Hepatocyte (in vitro differentiated cells): ENCODE measurements at regions not wholly inside any gene's neighbourhood (a gene's known extent, or its start where the extent isn't known, plus 50 kb on each side); places are given as distances from the start of the nearest gene placed in this dataset.
A peak's percentile ranks its signal among the peaks of the same experiment; 100 is the strongest.

Experiments
- DNase-seq: peaks from one replicate; pipeline ENCODE4 v3.0.0-alpha.2; 2016; ENCODE audit warnings: low spot score
- H2AFZ ChIP-seq: fragments of 200-600 bp; sonication (generic); 2 replicates; pipeline ENCODE4 v1.6.0; 2016; ENCODE audit warnings: antibody characterized with exemption, mild to moderate bottlenecking
- H3K27ac ChIP-seq: fragments of 200-600 bp; sonication (generic); 2 replicates; pipeline ENCODE4 v1.5.1; 2016; ENCODE audit warnings: mild to moderate bottlenecking
- H3K27me3 ChIP-seq: fragments of 200-600 bp; sonication (generic); 2 replicates; pipeline ENCODE4 v1.6.1; 2016
- H3K36me3 ChIP-seq: fragments of 200-600 bp; sonication (generic); replicated peaks from 2 replicates; pipeline ENCODE4 v1.5.1; 2016; ENCODE audit warnings: low read depth; ENCODE audit not compliant: insufficient read depth
- H3K4me1 ChIP-seq: fragments of 200-600 bp; sonication (generic); 2 replicates; pipeline ENCODE4 v1.5.1; 2016; ENCODE audit warnings: mild to moderate bottlenecking, moderate library complexity; ENCODE audit not compliant: insufficient read depth
- H3K4me2 ChIP-seq: fragments of 200-600 bp; sonication (generic); 2 replicates; pipeline ENCODE4 v1.6.0; 2016
- H3K4me3 ChIP-seq: fragments of 200-600 bp; sonication (generic); 2 replicates; pipeline ENCODE4 v1.5.1; 2016; ENCODE audit warnings: mild to moderate bottlenecking
- H3K79me2 ChIP-seq: fragments of 200-600 bp; sonication (generic); 2 replicates; pipeline ENCODE4 v1.6.0; 2017; ENCODE audit warnings: mild to moderate bottlenecking
- H3K9me2 ChIP-seq: fragments of 200-600 bp; sonication (generic); replicated peaks from 2 replicates; pipeline ENCODE4 v1.6.0; 2017; ENCODE audit warnings: mild to moderate bottlenecking; ENCODE audit not compliant: insufficient read depth
- H3K9me3 ChIP-seq: fragments of 200-600 bp; sonication (generic); 2 replicates; pipeline ENCODE4 v1.5.1; 2016; ENCODE audit warnings: low read depth, mild to moderate bottlenecking
- H4K20me1 ChIP-seq: fragments of 200-600 bp; sonication (generic); 2 replicates; pipeline ENCODE4 v1.6.0; 2016; ENCODE audit warnings: mild to moderate bottlenecking; ENCODE audit not compliant: insufficient read depth, poor library complexity, severe bottlenecking
- EZH2 ChIP-seq: fragments of 200-600 bp; sonication (generic); IDR thresholded peaks from 2 replicates; pipeline ENCODE4 v1.6.1; 2016; ENCODE audit warnings: antibody characterized with exemption, mild to moderate bottlenecking, borderline replicate concordance
- EZH2phosphoT487 ChIP-seq: fragments of 200-600 bp; sonication (generic); IDR thresholded peaks from one replicate; pipeline ENCODE4 v1.6.1; 2018; ENCODE audit warnings: antibody characterized with exemption, mild to moderate bottlenecking, low read depth, moderate library complexity; ENCODE audit not compliant: unreplicated experiment, severe bottlenecking
- WGBS: methylation state at CpG from one replicate; pipeline ENCODE4 v1.1.6; 2016; ENCODE audit warnings: low lambda C conversion rate; ENCODE audit errors: missing lambda C conversion rate; 5-methylcytosine and 5-hydroxymethylcytosine counted together
- TF ChIP-seq, protein P1 (sequence below): fragments of 200-600 bp; sonication (generic); IDR thresholded peaks from 2 replicates; pipeline ENCODE4 v1.5.1; 2016; ENCODE audit warnings: antibody characterized with exemption, mild to moderate bottlenecking; ENCODE audit not compliant: poor library complexity

DNA sequence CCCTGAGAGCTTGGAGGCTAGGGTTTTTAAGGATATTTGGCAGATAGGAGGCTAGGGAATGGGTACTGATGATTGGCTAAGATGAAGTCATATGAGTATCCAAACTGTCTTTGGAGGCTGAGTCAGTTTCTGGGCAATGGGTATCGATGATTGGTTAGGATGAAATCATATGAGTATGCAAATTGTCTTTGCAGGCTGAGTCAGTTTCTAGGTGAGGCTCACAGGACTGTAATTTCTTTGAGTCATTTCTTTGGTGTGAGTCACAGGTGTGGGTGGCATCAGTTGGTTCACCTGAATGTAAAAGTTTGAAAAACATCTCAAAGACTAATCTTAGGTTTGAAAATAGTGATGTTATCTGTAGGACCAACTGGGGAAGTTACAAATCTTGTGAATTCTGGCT lies 1068.0 kb downstream of the NR2F1-AS1 start:
- H3K4me2 ChIP-seq = no peak overlapping the region
- WGBS = 80% methylated on average over 1 of the region's 1 CpG
- H3K4me3 ChIP-seq = no peak overlapping the region
- no peak overlapping the region for H2AFZ ChIP-seq
- H3K4me1 ChIP-seq = no peaks in the 10 kb centered on the region
- no peaks in the 10 kb centered on the region for H3K79me2 ChIP-seq
- no peaks in the 10 kb centered on the region for H3K9me2 ChIP-seq
- DNase-seq = no peak
- H4K20me1 ChIP-seq = no peaks in the 10 kb centered on the region
- no peaks in the 10 kb centered on the region for H3K27me3 ChIP-seq
- no peak for TF ChIP-seq EZH2
- no peak for TF ChIP-seq EZH2phosphoT487
- TF ChIP-seq, protein P1, sequence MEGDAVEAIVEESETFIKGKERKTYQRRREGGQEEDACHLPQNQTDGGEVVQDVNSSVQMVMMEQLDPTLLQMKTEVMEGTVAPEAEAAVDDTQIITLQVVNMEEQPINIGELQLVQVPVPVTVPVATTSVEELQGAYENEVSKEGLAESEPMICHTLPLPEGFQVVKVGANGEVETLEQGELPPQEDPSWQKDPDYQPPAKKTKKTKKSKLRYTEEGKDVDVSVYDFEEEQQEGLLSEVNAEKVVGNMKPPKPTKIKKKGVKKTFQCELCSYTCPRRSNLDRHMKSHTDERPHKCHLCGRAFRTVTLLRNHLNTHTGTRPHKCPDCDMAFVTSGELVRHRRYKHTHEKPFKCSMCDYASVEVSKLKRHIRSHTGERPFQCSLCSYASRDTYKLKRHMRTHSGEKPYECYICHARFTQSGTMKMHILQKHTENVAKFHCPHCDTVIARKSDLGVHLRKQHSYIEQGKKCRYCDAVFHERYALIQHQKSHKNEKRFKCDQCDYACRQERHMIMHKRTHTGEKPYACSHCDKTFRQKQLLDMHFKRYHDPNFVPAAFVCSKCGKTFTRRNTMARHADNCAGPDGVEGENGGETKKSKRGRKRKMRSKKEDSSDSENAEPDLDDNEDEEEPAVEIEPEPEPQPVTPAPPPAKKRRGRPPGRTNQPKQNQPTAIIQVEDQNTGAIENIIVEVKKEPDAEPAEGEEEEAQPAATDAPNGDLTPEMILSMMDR = no peak
- H3K36me3 ChIP-seq = no peaks in the 10 kb centered on the region
- no peaks in the 10 kb centered on the region for H3K9me3 ChIP-seq
- no peak overlapping the region for H3K27ac ChIP-seq

DNA sequence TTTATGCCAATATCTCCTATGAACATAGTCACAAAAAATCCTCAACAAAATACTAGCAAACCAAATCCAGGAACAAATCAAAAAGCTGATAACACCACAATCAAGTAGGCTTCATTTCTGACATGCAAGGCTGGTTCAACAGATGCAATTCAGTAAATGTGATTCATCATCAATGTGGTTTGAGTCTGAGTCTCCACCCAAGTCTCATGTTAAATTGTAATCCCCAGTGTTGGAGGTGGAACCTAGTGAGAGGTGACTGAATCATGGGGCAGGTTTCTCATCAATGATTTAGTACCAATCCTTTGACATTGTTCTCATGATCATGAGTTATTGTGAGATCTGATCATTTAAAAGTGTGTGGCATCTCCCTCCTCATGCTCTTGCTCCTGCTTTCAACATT lies 1072.7 kb downstream of the NR2F1-AS1 start:
- Histone ChIP-seq H3K9me2 (no peaks in the 10 kb centered on the region), H4K20me1 (no peaks in the 10 kb centered on the region), H3K9me3 (no peaks in the 10 kb centered on the region), H3K27me3 (no peaks in the 10 kb centered on the region), H3K4me2 (no peak overlapping the region), H2AFZ (no peak overlapping the region), H3K27ac (no peak overlapping the region), H3K4me3 (no peak overlapping the region), H3K4me1 (no peaks in the 10 kb centered on the region), H3K79me2 (no peaks in the 10 kb centered on the region), H3K36me3 (no peaks in the 10 kb centered on the region)
- DNase-seq = no peak
- no peak for TF ChIP-seq EZH2
- no peak for TF ChIP-seq EZH2phosphoT487
- TF ChIP-seq, protein P1 = no peak

DNA sequence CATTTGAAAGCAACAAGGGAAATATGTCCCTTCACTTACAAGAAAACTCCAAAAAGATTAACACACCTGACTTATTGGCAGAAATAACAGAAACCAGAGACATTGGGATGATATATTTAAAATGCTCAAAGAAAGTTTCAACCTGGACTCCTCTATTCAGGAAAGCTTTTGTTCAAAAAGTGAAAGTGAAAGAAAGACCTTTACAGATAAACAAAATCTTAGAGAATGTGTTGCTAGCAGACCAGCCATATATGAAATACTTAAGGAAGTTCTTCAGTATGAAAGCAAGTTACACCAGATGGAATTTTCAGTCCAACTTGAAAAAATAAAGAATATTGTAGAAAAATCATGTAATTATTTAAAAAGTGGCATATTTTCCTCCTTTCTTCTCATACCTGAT lies 1075.1 kb downstream of the NR2F1-AS1 start:
- Histone ChIP-seq H3K4me1 (no peaks in the 10 kb centered on the region), H3K36me3 (no peaks in the 10 kb centered on the region), H3K27ac (no peak overlapping the region), H3K27me3 (no peaks in the 10 kb centered on the region), H4K20me1 (no peaks in the 10 kb centered on the region), H2AFZ (peak overlapping the region; percentile 36), H3K79me2 (no peaks in the 10 kb centered on the region), H3K4me2 (peak overlapping the region; percentile 58), H3K9me3 (no peaks in the 10 kb centered on the region), H3K4me3 (no peak overlapping the region), H3K9me2 (no peaks in the 10 kb centered on the region)
- TF ChIP-seq EZH2phosphoT487 = no peak
- TF ChIP-seq, protein P1 = no peak
- no peak for TF ChIP-seq EZH2
- DNase-seq = no peak

DNA sequence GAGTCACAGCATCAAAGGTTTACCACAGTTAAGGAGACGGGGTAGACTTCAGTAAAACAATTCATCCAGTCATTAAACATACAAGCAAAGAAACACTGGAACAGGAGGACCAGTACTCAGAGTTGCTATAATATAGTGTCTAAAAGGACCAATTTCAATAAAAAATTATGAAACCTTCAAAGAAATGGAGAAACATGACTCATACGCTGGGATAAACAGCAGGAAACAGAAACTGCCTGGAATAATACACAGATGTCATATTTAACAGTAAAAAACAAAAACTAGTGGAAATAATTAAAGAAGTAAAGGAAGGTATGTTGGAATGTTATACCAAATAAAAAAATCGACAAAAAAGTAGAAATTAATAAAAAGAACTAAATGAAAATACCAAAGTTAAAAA lies 1075.9 kb downstream of the NR2F1-AS1 start:
- no peak overlapping the region for H2AFZ ChIP-seq
- H3K4me1 ChIP-seq = no peaks in the 10 kb centered on the region
- no peaks in the 10 kb centered on the region for H3K27me3 ChIP-seq
- H4K20me1 ChIP-seq = no peaks in the 10 kb centered on the region
- TF ChIP-seq, protein P1 = no peak
- TF ChIP-seq EZH2phosphoT487 (no peak), EZH2 (no peak)
- WGBS = 84% methylated on average over 3 of the region's 3 CpGs
- H3K36me3 ChIP-seq = no peaks in the 10 kb centered on the region
- DNase-seq = no peak
- H3K79me2 ChIP-seq = no peaks in the 10 kb centered on the region
- no peak overlapping the region for H3K27ac ChIP-seq
- no peaks in the 10 kb centered on the region for H3K9me2 ChIP-seq
- H3K4me2 ChIP-seq = no peak overlapping the region
- H3K9me3 ChIP-seq = no peaks in the 10 kb centered on the region
- H3K4me3 ChIP-seq = no peak overlapping the region
